SK-N-SH treated with all-trans-retinoic acid at 6 μM for 48 hours (cell line): ENCODE measurements at regions not wholly inside any gene's neighbourhood (a gene's known extent, or its start where the extent isn't known, plus 50 kb on each side); places are given as distances from the start of the nearest gene placed in this dataset.

ENCODE experiments used
- BACH2 ChIP-seq: fragments of 250-450 bp; sonication (Bioruptor Pico); IDR thresholded peaks from 2 replicates; pipeline ENCODE4 v1.9.0; 2021; ENCODE audit warnings: mild to moderate bottlenecking, borderline replicate concordance
- CREB5 ChIP-seq: fragments of 250-450 bp; sonication (Bioruptor Pico); IDR thresholded peaks from 2 replicates; pipeline ENCODE4 v1.5.1; 2020; ENCODE audit warnings: low read depth, mild to moderate bottlenecking, moderate library complexity
- CSDC2 ChIP-seq: fragments of 250-450 bp; sonication (Bioruptor Pico); IDR thresholded peaks from 2 replicates; pipeline ENCODE4 v1.5.0; 2020; ENCODE audit warnings: mild to moderate bottlenecking, moderate library complexity
- GLIS3 ChIP-seq: fragments of 250-450 bp; sonication (Bioruptor Pico); IDR thresholded peaks from 2 replicates; pipeline ENCODE4 v1.5.0; 2020; ENCODE audit warnings: mild to moderate bottlenecking, moderate library complexity
- OSR1 ChIP-seq: fragments of 250-450 bp; sonication (Bioruptor Pico); IDR thresholded peaks from 2 replicates; pipeline ENCODE4 v1.8.0; 2022; ENCODE audit warnings: moderate library complexity, mild to moderate bottlenecking, inconsistent platforms
- PATZ1 ChIP-seq: fragments of 250-450 bp; sonication (Bioruptor Pico); IDR thresholded peaks from 2 replicates; pipeline ENCODE4 v1.8.0; 2020; ENCODE audit warnings: mild to moderate bottlenecking, moderate library complexity, borderline replicate concordance
- PPARA ChIP-seq: fragments of 250-450 bp; sonication (Bioruptor Pico); IDR thresholded peaks from 2 replicates; pipeline ENCODE4 v1.5.0; 2020; ENCODE audit warnings: mild to moderate bottlenecking, borderline replicate concordance
- RARB ChIP-seq: fragments of 250-450 bp; sonication (Bioruptor Pico); IDR thresholded peaks from 2 replicates; pipeline ENCODE4 v1.8.0; 2021; ENCODE audit warnings: mild to moderate bottlenecking, moderate library complexity
- SNAI2 ChIP-seq: fragments of 250-450 bp; sonication (Bioruptor Pico); IDR thresholded peaks from 2 replicates; pipeline ENCODE4 v1.5.0; 2020; ENCODE audit warnings: mild to moderate bottlenecking, moderate library complexity
- ZC3H10 ChIP-seq: fragments of 250-450 bp; sonication (Bioruptor Pico); IDR thresholded peaks from 2 replicates; pipeline ENCODE4 v1.5.1; 2021; ENCODE audit warnings: mild to moderate bottlenecking, moderate library complexity
- ZFP3 ChIP-seq: fragments of 250-450 bp; sonication (Bioruptor Pico); IDR thresholded peaks from 2 replicates; pipeline ENCODE4 v1.5.0; 2020; ENCODE audit warnings: mild to moderate bottlenecking, moderate library complexity
- ZNF8 ChIP-seq: fragments of 450-650 bp; formaldehyde crosslinking; IDR thresholded peaks from 2 replicates; pipeline ENCODE4 v1.5.0; 2020; ENCODE audit warnings: mild to moderate bottlenecking, moderate library complexity
- TF ChIP-seq, protein P1 (sequence below): fragments of 250-450 bp; sonication (Bioruptor Pico); IDR thresholded peaks from 2 replicates; pipeline ENCODE4 v1.5.1; 2021; ENCODE audit warnings: mild to moderate bottlenecking, moderate library complexity

GRCh38 chr13:104491916-104492315 is 1425.7 kb upstream of the SLC10A2 start:
- TF ChIP-seq ZC3H10 (CRISPR knock-in tag) (no peak), GLIS3 (CRISPR knock-in tag) (no peak), PATZ1 (CRISPR knock-in tag) (no peak), ZNF8 (CRISPR knock-in tag) (no peak), CREB5 (no peak), OSR1 (CRISPR knock-in tag) (no peak), RARB (CRISPR knock-in tag) (no peak), BACH2 (CRISPR knock-in tag) (no peak), ZFP3 (CRISPR knock-in tag) (no peak), CSDC2 (no peak), SNAI2 (CRISPR knock-in tag) (no peak), PPARA (CRISPR knock-in tag) (no peak)
- TF ChIP-seq, protein P1, sequence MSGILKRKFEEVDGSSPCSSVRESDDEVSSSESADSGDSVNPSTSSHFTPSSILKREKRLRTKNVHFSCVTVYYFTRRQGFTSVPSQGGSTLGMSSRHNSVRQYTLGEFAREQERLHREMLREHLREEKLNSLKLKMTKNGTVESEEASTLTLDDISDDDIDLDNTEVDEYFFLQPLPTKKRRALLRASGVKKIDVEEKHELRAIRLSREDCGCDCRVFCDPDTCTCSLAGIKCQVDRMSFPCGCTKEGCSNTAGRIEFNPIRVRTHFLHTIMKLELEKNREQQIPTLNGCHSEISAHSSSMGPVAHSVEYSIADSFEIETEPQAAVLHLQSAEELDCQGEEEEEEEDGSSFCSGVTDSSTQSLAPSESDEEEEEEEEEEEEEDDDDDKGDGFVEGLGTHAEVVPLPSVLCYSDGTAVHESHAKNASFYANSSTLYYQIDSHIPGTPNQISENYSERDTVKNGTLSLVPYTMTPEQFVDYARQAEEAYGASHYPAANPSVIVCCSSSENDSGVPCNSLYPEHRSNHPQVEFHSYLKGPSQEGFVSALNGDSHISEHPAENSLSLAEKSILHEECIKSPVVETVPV (CRISPR knock-in tag), result no peak
